ENCODE measurements at regions not wholly inside any gene's neighbourhood (a gene's known extent, or its start where the extent isn't known, plus 50 kb on each side); places are given as distances from the start of the nearest gene placed in this dataset.
"Not testable (repeated sequence)": the region's sequence is repeated elsewhere in the genome, so short reads cannot be mapped to it uniquely, and the experiment has no call there.

DNA sequence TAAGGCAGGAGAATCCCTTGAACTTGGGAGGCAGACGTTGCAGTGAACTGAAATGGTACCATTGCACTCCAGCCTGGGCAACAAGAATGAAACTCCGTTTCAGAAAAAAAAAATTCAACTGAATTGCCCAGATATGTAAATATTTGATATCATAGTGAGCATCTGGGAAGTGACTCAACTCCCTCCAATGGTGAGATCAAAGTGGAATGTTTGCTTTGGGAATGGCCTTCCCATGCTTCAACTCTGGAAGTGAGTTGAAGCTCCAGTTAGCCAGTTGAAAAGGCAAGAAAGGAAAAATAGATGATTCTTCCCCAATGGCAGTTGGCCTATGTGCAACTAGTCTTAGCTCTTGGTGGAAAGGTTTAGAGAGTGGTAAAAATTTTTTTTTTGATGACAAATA, 131.6 kb upstream of the CMC1 start:
- no peak for DNase-seq

DNA sequence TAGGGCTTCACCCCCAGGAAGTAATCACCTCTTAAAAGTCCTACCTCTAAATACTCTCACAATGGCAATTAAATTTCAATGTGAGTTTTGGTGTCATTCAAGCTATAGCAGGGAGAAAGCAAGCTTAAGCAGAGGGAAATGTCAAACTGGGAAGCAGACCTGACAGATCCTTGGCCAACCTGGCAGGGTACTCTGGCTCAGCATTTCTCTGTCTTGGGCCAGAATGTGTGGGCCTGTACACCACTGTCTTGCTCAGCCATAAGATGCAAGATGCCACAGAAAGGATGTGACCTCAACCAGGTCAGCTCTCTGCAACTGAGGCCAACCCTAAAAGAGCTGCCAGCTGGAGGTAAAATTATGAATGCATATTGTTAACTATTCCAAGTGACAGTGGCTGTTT, 130.6 kb upstream of the CMC1 start:
- DNase-seq, result no peak

DNA sequence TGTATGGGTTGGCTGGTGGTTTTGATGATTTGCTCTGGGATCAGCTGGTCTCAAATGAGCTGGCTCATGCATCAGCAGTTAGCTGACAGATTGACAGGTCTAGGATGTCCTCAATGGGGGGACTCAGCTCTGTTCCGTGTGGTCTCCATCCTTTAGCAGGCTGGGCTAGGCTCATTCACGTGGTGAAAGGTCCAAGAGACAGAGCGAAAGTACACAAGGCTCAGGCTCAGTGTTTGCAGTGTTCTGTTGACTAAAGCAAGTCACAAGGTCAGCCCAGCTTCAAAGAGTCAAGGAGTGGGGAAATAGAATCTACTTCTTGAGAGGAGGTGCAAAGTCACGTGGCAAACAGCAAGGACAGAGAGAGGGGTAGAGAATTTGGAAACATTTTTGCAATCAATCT, 126.5 kb upstream of the CMC1 start:
- no peak for DNase-seq

DNA sequence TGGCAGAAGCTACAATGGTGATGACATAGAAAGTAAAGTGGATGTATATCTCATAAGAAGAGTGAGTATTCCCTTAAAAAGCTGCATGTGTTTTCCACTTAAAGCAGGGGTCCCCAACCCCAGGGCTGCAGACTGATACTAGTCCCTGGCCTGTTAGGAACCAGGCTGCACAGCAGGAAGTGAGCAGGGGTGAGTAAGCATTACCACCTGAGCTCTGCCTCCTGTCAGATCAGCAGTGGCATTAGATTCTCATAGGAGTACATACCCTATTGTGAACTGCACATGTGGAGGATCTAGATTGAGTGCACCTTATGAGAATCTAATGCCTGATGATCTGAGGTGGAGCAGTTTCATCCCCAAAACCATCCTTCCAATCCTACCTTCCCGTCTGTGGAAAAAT, 126.1 kb upstream of the CMC1 start:
- DNase-seq, result no peak

DNA sequence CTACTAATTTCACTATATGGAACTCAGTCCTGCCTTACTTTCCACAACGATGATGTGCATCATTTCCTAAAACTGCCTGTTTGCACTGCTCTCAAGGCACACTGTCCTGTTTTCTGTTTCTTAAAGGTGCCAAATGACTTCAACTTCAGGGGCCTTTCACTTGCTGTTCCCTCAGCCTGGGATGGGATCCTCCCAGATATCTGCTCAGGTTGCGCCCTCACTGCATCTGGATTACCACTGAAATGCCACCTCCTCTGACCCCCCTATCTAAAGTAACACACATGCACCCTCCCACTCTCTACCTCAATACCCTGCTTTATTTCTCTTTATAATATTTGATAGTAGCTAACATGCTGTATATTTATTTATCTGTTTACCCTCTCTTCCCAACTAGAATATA, 123.8 kb upstream of the CMC1 start:
- DNase-seq, result no peak

DNA sequence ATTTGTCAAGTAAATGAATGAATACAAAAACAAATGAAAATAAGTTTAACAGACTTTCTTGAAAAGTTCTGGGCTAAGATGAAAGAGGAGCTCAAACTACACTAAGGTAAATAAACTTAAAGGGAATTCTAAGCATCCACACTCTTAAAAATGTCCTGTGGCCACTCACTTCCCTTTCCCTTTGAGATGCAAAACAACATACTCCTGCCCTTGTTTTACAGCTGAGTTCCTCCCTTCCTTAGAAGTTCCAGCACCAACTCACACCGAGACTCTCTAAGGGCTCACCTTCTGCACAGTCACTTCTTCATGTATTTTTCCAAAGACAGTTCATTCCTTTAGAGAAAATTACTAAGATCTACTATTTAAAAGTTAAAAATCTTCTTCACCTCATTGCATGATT, 123.3 kb upstream of the CMC1 start:
- DNase-seq, result no peak

DNA sequence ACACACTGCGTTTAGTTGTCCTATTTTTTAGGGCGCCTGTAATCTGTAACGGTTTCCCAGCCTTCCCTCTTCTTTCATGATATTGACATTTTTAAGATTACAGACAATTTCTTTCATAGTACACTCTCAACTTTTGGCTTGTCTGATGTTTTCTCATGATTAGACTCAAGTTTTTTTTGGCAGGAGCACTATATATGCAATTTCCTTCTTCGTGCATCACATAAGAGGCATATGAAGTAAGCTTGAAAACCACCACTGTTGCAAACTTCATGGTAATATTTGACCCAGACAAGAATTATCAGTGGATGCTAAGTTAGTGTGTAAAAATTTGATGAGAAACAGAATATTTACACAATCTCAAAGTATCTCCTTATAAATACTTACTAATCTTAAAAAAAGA, 119.2 kb upstream of the CMC1 start:
- DNase-seq, result no peak

DNA sequence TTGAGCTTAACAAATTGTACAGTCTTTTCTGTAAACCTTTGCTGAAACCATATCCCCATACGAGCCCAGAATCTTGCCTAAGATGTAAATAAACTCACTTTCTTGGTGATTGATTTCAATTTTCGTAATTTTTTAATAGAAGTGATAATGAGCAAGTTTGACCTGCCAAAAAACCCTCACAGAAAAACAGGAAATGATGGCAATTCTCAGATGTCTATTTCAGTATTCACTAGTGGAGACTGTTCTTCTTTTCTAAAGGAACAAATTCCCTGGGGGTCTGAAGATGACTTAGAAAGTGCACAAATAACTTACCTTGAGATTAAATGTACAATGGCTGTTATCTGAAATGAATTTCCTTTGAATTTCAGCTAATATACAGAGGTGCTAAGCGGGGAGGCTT, 116.5 kb upstream of the CMC1 start:
- DNase-seq, result no peak

DNA sequence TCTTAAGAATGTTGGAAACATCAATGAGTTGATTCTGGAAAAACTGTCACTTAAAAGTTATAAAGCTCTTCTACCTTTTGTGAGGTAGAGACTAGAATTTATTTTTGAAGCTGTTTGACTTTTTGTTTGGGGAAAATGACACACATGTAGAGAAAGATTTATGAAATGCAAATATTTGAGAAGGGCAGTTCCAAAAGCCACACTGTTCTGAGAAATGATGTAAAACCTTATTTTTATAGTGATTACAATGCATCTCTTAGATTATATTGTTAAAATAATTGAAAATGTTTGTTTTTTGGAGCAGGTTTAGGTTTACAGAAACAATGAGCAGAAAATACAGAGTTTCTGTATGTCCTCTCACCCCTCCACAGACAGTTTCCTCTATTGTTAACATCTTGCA, 116.1 kb upstream of the CMC1 start:
- no peak for DNase-seq

DNA sequence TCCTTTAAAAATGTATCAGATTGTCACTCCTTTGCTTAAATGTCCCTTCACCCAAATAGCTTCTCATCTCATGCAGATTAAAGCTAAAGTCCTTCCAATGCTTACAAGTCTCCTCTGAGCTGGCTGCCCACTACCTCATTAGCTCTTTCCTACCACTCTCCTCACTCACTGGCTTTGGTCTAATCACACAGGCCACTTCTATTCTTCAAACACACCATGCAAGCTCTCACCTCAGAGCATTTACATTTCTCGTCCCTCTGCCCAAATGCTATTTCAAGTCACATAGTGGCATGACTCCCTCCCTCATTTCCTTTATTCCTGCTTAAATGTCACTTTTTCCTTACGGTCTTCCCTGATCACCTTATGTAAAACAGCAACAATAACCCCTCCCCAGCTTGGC, 110.6 kb upstream of the CMC1 start:
- no peak for DNase-seq

DNA sequence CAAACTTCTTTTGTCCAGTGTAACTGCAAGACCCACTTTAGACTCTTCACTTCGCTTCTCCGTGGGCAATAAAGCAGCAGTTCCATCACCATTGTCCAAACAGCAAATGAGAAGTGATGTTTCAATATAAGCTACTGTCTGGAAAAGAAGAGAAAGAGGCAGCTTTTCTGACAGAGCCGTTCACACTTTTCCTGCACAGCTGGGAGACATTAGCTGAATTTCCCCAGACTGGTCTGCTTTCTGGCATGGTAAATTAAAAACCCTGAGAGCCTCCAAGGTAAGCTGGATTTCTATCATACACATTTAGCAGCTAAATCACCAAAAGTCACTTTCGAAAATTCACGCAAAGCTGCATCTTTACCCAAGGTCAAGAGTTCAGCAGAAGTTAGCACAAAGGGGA, 108.5 kb upstream of the CMC1 start:
- DNase-seq, result no peak

DNA sequence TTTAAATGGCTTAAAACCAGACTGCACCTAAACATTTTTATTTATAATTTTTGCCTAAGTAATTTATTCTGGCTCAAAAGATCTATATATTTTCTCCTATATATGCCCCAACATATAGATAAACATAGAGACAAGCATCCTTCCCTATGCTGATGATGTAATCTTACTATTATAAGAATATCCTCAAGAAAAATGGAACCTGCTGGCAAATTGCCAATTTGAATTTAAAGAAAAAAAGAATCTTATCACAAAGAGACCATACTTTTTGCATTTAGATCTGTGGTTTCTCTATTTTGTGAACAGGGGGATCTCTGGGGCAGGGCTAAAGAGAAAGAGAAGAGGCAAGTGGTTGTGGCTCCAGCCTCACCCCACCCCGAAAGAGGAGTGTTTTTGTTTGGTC, 107.2 kb upstream of the CMC1 start:
- no peak for DNase-seq

DNA sequence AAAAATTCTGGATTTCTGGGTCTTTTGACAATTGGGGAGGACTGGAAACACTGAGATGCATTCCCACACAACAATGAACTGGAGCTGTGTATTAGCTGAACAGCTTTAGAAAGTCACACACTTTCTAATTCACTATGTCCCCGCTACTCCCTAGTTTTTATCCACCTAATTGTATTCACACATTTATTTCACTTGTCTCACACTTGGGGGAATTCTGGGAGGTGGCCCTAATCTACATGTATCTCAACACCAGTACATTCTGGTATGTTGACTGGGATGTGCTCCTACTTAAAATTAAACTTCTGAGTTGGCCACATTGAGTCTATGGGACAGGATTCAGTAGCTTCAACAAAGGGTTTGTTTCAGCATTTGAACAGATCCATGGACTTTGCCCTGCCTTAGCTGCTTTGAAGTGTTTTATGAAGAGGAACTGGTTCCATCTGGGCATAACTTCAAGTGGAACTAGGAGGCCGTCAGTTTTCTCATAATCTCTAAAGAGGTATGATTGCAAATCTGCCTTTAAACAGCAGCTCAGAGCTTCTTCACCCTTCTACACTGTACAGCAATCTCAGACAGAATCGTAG, 106.5 kb upstream of the CMC1 start:
- DNase-seq, result no peak

DNA sequence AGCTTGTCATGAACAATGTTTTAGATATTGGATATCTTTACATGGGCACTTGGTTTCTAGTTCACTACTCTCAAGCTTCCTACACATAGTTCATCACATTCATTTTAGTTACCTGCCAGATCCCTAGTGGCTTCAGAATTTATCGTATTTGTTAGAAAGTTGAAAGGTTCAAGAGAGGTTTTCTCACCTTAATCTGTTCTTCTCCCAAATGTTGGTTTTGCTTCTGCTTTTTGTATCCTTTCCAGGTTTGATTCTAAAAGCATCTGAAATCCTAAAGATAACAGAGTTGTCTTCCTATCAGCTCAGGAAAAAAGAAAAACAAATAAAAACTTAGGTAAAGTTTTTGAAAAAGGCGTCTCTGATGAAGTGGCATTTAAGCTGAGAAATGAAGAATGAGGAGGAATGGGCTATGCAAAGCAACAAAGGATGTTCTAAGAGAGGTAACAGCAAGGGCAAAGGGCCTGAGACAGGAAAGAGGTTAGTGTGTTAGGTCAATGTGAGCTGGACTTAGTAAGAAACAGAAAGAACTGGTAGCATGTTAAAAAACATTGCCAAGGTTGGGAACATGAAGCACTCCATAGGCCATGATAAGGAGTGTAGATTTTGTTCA, 104.7 kb upstream of the CMC1 start:
- no peak for DNase-seq

DNA sequence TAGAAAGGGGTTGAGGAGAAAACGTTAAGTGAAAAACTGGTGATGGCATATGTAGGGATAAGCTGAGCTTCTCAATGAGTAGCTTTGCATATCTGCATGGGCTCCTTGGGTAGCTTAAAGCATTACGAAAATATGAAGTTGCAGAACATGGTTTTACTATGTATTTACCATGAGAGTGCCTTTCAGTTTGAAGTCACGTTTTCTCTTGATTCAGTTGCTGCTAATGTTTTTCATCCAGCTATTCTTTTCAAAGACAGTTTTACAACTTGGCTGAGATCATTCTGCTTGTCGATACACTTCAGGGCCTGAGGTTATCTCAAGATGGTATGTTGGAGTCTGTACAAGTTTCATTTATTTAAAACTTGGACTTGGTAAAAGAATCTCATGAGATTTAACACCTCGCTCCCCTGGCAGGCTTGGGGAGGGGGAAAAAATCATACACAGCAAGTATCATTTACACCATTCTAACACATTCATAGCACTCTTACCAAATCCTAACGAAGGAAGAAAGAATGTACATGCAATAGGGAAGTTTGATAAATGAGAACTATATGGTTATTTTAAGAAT, 103.3 kb upstream of the CMC1 start:
- DNase-seq, result no peak

DNA sequence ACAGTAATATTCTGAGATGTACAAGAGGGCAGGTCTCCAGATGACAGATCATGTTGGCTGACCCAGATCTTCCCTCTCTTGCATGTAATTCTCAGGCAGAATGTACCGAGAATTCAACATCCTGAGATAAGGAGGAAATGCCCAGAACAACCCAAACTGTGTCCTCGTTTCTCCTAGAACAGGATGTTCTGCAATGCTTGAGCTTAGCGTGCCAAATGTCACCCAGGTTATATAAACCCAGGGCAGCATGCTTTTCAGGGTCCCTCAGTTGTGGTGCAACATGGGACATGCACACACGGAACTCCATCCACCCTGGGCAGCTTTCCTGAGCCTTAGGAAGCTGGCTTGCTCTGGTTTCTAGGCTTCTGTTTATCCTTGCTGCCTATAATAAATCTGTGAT, 102.1 kb upstream of the CMC1 start:
- no peak for DNase-seq

DNA sequence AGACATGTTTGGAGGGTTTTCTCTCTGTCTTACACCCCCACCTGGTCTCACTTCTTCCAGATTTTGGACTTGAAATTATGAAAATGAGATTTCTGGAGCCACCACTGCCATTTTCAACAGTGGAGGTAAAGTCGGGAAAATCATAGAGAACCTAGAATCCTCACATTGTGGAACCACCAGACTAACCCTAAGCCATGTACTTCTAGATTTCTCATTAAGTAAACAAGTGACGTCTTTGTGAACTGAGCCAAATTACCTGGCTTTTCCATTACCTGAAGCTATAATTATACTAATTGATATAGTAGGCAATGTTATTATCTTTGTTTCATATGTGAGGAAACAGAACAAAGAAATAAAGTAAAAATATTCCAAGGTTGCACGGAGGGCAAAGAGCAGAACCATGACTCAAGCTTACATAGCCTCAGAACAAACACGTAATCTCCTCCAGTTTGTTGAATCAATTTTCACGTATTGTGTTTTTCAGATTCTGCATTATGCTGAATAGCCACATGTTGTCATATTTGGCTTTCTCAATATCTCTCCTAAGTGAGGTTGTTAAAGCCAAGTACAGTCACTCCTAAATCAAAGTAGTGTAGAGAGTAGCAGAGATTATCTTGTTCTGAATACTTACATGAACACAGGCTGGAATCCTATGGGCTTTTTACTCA, 101.3 kb upstream of the CMC1 start:
- DNase-seq, result peak; percentile 15

DNA sequence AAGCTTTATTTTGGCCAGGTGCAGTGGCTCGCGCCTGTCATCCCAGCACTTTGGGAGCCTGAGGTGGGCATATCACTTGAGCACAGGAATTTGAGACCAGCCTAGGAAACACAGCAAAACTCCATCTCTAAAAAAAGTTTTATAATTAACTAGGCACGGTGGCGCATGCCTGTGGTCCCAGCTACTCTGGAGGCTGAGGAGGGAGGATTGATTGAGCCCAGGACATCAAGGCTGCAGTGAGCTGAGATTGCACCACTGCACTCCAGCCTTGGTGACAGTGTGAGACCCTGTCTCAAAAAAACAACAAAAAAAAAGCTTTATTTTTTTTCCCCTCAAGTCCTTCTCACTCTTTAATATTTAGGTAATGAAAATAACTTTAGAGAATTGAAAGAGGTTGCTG, 100.8 kb upstream of the CMC1 start:
- DNase-seq, result no peak

DNA sequence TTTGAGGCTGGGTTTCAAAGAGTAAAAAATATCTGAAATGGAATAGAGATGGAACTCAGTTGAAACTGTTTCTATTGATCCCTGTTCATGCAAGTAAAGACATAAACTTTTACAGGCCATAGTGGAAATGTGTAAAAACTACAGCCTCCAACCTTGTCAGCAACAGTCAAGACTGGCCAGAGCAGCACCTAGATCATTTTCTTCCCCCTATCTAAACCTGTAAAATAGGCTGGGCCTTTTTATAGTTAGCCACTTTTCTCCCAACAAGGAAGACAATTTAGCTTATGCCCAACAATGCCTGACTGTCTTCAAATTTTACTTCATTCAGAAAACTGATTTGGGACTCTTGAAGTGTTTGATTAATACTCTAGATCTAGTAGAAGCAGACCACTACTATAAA, 91.5 kb upstream of the CMC1 start:
- no peak for DNase-seq

DNA sequence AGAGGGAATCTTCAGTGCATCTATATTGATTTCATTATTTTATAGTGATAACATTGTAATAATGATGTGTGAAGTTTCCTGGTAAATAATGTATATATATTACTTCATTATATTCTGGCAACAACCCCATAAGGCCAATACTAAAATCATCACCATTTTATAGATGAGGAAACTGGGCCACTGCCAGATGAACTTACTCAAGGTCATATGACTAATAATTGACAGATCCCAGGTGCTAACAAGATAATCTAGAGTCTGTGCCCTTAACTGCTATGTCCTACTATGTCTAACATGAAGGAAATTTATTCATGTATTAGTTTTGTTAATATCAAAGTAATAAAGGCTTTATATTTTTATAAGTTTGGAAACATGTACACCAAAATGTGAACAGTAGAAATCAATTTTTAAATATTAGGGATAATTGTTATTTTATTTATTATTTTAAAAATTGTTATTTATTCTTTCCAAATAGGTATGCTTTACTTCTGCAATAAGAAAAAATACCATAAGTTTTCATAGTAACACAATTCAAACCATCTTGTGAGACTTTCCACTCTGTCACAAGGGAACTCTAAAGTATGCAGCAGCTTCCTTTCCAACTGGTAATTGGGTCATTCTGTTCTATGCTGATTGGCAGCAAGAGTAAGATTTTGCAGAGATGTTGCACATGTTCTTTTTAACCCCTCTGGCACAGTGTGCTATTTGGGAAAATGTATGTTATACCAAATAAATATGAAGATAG, 90.8 kb upstream of the CMC1 start:
- DNase-seq, result no peak

DNA sequence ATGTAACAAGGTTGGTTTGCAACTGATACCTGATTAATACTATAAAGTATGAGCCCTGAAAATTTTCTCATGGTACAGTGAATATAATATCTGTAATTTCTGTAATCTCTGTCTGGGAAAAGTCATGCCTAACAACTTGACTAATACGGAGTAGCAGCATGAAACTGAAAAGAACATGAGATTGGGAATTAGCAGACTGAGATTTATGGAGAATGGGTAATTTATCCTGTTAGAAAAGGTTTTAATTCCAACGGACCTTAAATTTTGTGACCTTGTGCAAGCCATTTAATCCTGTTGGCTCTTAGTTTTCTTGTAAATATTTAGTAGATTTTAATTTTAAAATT, 90.2 kb upstream of the CMC1 start:
- no peak for DNase-seq

DNA sequence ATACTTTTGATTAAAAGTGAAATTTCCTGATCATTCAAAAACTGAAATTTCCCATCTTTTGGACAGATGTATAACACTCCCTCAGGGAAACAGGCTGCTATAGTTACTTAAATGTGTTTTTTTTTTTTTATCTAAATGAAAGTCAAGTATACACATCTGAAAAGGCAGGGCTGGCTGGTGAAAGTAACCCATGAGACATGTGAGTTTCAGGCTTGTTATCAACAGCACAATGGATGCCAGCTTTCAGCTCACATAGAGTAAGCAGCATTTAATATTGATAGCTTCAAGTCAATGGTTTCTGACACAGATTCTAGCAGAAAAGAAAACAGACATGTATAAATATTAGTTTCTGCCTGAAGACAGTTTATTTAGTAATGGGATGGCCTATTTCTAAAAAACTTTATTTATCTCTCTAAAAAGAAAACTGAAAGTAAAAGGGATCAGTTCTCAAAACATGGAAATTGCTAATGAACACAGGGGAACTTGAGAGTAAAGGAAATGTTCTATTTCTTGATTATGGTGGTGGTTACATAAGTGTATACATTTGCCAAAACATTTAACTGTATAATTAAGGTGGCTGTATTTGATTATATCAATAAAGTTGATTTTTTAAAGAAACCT, 89.7 kb upstream of the CMC1 start:
- no peak for DNase-seq

DNA sequence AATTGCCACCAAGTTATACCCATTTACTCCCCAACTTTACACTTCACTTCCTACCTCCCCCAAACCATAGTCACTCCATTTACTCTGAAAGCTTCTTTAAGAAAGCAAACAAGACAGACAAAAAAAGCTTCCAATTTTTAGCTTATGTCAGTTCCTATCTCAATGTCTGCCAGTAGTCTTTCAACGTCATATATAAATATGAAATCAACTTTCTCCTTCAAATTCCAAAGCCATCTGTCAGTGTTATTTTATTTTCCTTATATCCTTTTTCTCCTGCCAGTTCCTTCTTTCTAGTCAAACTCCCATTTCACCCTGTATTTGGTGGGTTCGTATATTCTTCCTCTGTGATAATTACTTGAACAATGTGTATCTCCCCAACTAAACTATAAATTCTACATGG, 85.8 kb upstream of the CMC1 start:
- DNase-seq, result no peak

DNA sequence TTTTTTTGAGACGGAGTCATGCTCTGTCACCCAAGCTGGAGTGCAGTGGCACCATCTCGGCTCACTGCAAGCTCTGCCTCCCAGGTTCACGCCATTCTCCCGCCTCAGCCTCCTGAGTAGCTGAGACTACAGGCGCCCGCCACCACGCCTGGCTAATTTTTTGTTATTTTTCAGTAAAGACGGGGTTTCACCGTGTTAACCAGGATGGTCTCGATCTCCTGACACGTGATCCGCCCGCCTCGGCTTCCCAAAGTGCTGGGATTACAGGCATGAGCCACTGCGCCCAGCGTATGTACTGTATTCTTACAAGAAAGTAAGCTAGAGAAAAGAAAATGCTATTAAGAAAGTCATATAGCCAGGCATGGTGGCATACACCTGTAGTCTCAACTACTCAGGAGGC, 84.8 kb upstream of the CMC1 start:
- not testable (repeated sequence) for DNase-seq

All from NCI-H774 (cell line).